ENCODE measurements at regions not wholly inside any gene's neighbourhood (a gene's known extent, or its start where the extent isn't known, plus 50 kb on each side); places are given as distances from the start of the nearest gene placed in this dataset.
"Not testable (repeated sequence)": the region's sequence is repeated elsewhere in the genome, so short reads cannot be mapped to it uniquely, and the experiment has no call there.

DNA sequence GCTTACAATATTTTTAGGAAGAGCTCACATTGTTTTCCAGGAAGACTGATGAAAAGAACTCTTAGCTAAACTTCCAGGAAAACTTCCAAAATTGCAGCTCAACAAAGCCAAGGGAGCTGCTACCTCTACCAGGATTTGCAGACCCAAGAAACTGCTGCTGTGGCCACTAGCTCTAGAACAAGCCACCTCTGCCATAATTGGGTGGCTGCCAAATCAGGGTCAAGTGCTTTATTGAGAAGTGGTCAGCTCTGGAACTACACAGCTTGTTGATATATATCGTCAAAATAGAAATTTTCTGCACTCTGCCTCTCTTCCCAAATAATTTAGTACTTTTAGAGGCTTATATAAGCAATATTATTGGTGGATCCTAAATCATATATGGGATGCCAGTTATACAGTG lies 371.8 kb upstream of the CHORDC1 start:
- no peaks in the 10 kb centered on the region for H3K9me3 ChIP-seq (replicated peaks)
- H3K36me3 ChIP-seq: no peaks in the 10 kb centered on the region
- no peaks in the 10 kb centered on the region for H3K27me3 ChIP-seq
- peak in 1 of 2 experiments; percentile 5 for DNase-seq
- H3K4me1 ChIP-seq: no peaks in the 10 kb centered on the region
- H3K4me3 ChIP-seq: no peak overlapping the region
- H3K27ac ChIP-seq: no peak overlapping the region

DNA sequence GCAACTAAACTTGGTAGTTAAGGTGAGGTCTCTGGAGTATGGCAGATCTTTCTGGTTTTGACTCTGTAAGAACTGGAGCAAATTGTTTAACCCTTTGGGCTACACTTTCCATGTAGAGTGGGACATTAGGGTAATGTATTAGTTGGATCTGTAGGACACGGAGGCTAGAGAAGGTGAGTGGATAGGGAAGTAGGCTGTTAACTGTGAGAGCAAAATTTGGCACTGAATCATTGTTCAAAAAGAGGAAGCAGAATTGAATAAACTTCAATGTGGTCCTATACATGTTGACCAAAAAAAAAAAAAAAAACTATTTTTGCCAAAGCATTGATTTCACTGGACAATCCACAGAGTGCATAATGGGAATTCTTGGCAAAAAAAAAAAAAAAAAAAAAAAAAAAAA lies 370.2 kb upstream of the CHORDC1 start:
- Histone ChIP-seq H3K4me1 (no peaks in the 10 kb centered on the region), H3K9me3 (replicated peaks) (no peaks in the 10 kb centered on the region), H3K4me3 (no peak overlapping the region), H3K27me3 (no peaks in the 10 kb centered on the region), H3K36me3 (no peaks in the 10 kb centered on the region), H3K27ac (no peak overlapping the region)
- DNase-seq: no peak

DNA sequence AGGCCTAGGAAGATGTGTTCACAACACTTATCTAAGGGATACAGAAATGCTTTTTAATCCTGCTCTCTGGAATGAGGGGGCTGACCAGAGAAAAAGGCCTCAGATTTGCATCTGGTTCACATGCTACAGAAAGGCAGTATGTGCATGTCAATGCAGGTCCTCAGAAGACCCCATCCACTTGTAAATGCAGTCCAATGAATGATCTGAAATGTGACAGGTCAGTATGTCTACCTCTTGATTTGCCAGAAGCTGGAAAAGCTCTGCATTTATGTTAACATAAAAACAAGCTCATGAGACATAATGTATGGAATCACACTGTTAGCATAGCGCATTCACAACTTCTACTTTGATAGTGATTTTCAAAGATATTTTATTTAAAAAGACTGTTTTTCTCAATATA lies 367.4 kb upstream of the CHORDC1 start:
- no peaks in the 10 kb centered on the region for H3K36me3 ChIP-seq
- H3K4me1 ChIP-seq: no peaks in the 10 kb centered on the region
- no peaks in the 10 kb centered on the region for H3K27me3 ChIP-seq
- no peak for DNase-seq
- H3K9me3 ChIP-seq (replicated peaks): no peaks in the 10 kb centered on the region
- H3K27ac ChIP-seq: no peak overlapping the region
- no peak overlapping the region for H3K4me3 ChIP-seq

DNA sequence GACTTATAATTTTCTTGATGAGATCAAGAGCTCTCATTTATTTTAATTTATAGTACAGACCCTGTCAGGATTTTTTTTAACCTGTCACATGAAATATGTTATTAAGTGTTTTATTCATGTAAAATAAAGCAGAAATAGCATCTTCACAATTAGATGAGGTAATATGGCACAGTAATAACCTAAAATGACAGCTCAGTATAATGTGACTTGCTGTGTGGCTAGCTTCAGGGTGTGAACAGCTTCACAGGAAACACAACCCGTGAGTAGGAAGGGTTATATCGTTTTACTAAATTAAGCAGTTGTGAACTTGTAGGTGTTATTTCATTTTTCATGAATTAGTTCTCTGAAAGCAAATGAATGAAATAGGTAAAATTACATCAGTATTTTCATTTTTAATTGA lies 366.9 kb upstream of the CHORDC1 start:
- Histone ChIP-seq H3K4me1 (no peaks in the 10 kb centered on the region), H3K9me3 (replicated peaks) (no peaks in the 10 kb centered on the region), H3K27ac (no peak overlapping the region), H3K4me3 (no peak overlapping the region), H3K27me3 (no peaks in the 10 kb centered on the region), H3K36me3 (no peaks in the 10 kb centered on the region)
- no peak for DNase-seq

DNA sequence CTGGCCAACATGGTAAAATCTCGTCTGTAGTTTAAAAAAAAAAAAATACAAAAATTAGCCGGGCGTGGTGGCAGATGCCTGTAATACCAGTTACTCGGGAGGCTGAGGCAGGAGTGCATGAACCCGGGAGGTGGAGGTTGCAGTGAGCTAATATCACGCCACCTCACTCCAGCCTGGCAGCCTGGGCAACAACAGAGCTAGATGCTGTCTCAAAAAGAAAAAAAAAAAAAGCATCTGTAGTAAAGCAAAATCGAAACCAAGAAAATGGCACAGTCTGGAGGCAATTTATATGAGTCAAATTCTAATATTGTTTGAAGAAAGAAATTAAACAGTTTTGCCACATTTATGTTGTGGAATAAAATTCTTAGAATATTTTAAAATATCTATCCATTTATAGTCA lies 365.0 kb upstream of the CHORDC1 start:
- Histone ChIP-seq H3K9me3 (replicated peaks) (no peaks in the 10 kb centered on the region), H3K27ac (no peak overlapping the region), H3K36me3 (no peaks in the 10 kb centered on the region), H3K4me1 (no peaks in the 10 kb centered on the region), H3K27me3 (no peaks in the 10 kb centered on the region), H3K4me3 (no peak overlapping the region)
- DNase-seq: no peak

DNA sequence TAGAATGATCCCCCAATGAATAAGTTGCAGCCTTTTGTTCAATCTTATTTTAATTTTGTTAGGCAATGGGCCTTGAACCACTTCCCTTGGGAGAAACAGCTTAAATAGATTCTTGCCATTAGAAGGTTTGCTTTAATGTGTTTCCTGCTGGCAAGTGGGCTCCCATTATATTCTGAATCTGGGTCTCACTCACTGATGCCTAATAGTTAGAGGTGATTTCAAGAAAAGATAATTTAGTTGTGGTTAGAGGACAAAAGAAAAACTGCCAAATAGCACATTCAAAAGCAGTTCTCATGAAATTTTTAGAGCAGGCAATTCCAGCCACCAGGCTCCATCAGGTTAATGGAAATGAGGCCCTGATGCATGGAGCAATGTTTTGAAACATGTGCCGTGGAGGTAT lies 362.6 kb upstream of the CHORDC1 start:
- H3K27ac ChIP-seq: no peak overlapping the region
- no peaks in the 10 kb centered on the region for H3K9me3 ChIP-seq (replicated peaks)
- no peaks in the 10 kb centered on the region for H3K27me3 ChIP-seq
- no peaks in the 10 kb centered on the region for H3K4me1 ChIP-seq
- H3K36me3 ChIP-seq: no peaks in the 10 kb centered on the region
- no peak for DNase-seq
- H3K4me3 ChIP-seq: no peak overlapping the region

DNA sequence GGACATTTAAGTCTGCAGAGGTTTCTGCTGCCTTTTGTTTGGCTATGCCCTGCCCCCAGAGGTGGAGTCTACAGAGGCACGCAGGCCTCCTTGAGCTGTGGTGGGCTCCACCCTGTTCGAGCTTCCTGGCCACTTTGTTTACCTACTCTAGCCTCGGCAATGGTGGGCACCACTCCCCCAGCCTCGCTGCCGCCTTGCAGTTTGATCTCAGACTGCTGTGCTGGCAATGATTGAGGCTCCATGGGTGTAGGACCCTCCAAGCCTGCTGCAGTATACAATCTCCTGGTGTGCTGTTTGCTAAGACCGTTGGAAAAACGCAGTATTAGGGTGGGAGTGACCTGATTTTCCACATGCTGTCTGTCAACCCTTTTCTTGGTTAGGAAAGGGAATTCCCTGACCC lies 360.1 kb upstream of the CHORDC1 start:
- not testable (repeated sequence) for H3K4me3 ChIP-seq; H3K9me3 ChIP-seq (replicated peaks); H3K36me3 ChIP-seq; H3K27me3 ChIP-seq; H3K27ac ChIP-seq; DNase-seq; H3K4me1 ChIP-seq

DNA sequence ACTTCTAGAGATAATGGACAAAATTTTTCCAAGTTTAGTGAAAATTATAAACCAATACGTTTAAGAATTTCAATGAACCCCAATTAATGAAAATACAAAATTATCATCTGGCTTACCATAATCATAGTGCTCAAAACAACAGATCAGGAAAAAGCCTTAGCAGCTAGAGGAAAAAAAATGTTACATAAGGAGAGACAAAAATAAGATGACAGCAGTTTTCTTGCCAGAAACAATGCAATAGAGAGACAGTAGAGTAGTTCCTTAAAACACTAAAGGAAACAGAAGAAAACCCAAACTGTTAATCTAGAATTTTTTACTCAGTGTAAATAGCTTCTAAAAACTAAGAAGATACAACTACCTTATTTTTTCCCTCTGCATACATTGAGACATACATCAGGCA lies 341.7 kb upstream of the CHORDC1 start:
- no peak overlapping the region for H3K4me3 ChIP-seq
- no peak for DNase-seq
- H3K27me3 ChIP-seq: no peaks in the 10 kb centered on the region
- no peaks in the 10 kb centered on the region for H3K4me1 ChIP-seq
- no peaks in the 10 kb centered on the region for H3K9me3 ChIP-seq (replicated peaks)
- H3K36me3 ChIP-seq: no peaks in the 10 kb centered on the region
- no peak overlapping the region for H3K27ac ChIP-seq

DNA sequence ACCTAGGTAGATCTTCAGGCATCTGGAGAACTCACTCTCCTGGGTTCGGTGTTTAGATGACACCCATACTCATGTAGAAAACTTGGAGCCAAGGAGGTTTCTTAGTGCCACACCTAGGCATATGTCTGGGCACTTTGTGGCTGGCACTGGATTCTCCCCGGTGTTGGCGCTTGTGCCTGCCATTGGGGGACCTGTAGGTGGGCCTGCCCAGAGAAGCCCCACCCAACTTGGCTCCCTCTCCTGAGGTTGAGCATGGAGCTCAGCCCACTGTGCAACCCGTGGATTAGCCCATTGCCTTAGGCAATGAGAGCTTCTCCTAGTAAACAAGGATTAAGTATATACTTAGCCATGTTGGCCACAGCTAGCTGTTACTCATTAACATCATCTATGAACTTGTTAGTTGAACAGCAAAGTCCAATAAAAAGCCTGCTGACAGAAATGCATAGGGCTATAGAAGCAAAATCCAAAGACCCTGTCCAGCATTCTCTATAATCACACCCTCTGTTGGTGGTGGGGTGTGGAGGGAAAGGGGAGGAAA lies 335.5 kb upstream of the CHORDC1 start:
- Histone ChIP-seq H3K4me1 (no peaks in the 10 kb centered on the region), H3K27me3 (no peaks in the 10 kb centered on the region), H3K27ac (no peak overlapping the region), H3K4me3 (no peak overlapping the region), H3K36me3 (no peaks in the 10 kb centered on the region), H3K9me3 (replicated peaks) (no peaks in the 10 kb centered on the region)
- DNase-seq: no peak

DNA sequence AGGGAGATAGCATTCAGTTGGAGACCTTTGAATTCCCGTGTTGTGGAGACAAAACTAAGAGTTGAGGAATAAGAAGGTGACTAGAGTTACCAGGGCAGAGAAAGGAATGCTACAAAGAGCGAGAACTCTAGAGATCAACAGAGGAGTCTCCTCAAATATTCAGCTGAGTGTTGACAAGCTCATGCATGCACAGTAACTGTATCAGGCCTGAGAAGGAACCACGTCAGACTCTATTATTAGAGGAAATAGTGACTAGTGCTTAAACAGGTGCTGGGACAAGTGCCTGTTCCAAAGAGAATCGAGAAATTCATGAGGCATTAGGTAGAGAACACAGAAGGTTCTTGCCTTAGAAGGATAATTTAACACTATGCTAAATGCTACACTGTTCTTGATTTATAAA lies 333.8 kb upstream of the CHORDC1 start:
- Histone ChIP-seq H3K4me3 (no peak overlapping the region), H3K9me3 (replicated peaks) (no peaks in the 10 kb centered on the region), H3K27me3 (no peaks in the 10 kb centered on the region), H3K4me1 (no peaks in the 10 kb centered on the region), H3K36me3 (no peaks in the 10 kb centered on the region), H3K27ac (no peak overlapping the region)
- DNase-seq: peak; percentile 1 to 8

DNA sequence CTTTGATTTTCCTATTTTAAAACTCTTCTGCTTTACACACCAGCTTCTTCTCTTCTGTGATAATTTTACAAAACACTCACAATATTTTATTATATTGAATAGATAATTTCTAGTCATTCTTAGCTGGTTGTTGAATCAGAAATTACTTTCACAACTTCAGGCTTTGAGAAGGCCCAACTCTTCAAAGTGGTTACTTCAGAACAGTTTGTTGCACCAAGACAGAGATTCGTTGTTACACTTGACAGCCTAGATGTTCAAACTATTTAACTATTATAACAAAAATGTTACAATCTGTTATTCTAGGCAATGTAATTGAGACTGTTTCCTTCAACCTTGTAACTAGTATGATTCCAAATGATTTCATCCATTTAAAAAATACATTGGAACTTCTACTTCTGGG lies 333.2 kb upstream of the CHORDC1 start:
- DNase-seq: no peak
- no peaks in the 10 kb centered on the region for H3K9me3 ChIP-seq (replicated peaks)
- H3K27me3 ChIP-seq: no peaks in the 10 kb centered on the region
- no peak overlapping the region for H3K4me3 ChIP-seq
- no peaks in the 10 kb centered on the region for H3K4me1 ChIP-seq
- no peaks in the 10 kb centered on the region for H3K36me3 ChIP-seq
- H3K27ac ChIP-seq: no peak overlapping the region

DNA sequence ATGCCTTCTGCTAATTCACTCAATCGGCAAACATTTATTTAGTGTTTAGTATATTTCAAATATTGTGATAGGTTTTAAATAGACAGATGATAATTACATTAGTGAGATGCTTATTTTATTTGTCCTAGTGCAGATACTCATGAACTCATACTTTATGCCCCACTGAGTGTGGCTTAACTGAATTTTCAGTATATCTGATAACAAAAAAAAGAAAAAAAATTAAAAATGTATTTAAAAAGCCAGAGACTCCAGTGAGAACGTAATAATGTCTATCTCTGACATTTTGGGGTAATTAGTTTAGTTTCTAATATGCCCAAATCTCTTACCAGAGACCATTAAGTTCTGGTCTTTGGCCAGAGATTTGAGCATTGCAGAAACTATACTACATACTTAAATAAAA lies 332.6 kb upstream of the CHORDC1 start:
- H3K27me3 ChIP-seq: no peaks in the 10 kb centered on the region
- H3K4me3 ChIP-seq: no peak overlapping the region
- no peaks in the 10 kb centered on the region for H3K9me3 ChIP-seq (replicated peaks)
- no peak overlapping the region for H3K27ac ChIP-seq
- no peaks in the 10 kb centered on the region for H3K36me3 ChIP-seq
- DNase-seq: no peak
- H3K4me1 ChIP-seq: no peaks in the 10 kb centered on the region

DNA sequence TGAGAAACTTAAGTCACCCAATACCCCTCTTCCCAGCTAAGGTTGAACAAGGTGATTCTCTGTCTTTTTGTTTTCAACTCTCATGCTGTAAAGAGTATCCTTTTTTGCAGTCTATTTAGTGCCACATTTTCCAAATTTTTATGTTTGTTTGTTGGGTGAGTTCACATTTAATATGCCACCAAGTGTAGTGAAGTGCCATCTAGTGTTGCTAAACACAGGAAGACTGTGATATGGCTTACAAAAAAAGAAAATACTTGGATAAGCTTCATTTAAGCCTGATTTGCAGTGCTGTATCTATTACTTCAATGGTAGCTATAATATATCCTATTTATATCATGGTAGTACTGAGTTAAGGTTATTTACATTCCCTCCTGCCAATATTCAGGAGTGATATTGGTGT lies 319.2 kb upstream of the CHORDC1 start:
- H3K4me1 ChIP-seq: no peaks in the 10 kb centered on the region
- H3K9me3 ChIP-seq (replicated peaks): no peaks in the 10 kb centered on the region
- no peaks in the 10 kb centered on the region for H3K27me3 ChIP-seq
- no peak overlapping the region for H3K27ac ChIP-seq
- H3K36me3 ChIP-seq: no peaks in the 10 kb centered on the region
- H3K4me3 ChIP-seq: no peak overlapping the region
- DNase-seq: no peak

DNA sequence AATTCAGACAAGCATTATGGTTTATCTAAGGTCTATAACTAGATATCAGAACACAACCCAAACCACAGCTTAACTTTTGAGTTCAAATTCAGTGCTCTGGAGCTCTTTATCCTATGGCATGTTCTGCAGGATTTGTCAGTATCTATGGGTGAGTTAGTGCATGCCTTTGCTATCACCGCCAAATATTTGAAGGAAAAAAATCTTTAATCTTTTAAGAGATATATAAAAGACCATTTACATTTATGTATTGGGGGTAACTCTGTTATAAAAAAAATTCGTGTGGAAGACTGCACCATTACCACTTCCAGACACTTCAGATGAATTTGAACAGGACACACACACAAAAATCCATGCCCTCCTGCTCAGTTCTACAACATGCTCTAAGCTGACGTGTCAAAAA lies 313.5 kb upstream of the CHORDC1 start:
- H3K27me3 ChIP-seq: no peaks in the 10 kb centered on the region
- H3K36me3 ChIP-seq: no peaks in the 10 kb centered on the region
- no peaks in the 10 kb centered on the region for H3K4me1 ChIP-seq
- no peak overlapping the region for H3K4me3 ChIP-seq
- H3K9me3 ChIP-seq (replicated peaks): no peaks in the 10 kb centered on the region
- no peak overlapping the region for H3K27ac ChIP-seq
- DNase-seq: no peak

DNA sequence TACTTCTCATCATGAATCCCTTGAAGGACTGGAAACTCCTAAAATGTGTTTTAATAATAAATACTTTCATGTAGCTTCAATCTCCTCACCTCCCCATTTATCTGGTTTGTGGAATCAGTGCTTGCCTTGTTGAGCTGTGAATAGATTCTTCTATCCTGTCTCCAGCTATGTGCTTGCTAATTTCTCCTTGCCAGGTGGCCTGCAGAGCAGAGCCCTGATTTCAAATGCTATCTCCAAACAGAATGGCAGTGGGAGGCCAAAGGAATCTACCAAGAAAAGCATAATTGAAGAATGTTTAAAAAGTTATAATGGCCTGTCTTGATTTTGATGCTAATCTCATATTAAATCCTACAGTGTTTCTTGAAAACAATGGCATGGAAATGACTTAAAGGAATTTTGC lies 309.3 kb upstream of the CHORDC1 start:
- H3K4me1 ChIP-seq: no peaks in the 10 kb centered on the region
- H3K4me3 ChIP-seq: no peak overlapping the region
- H3K27me3 ChIP-seq: no peaks in the 10 kb centered on the region
- DNase-seq: no peak
- H3K27ac ChIP-seq: no peak overlapping the region
- no peaks in the 10 kb centered on the region for H3K9me3 ChIP-seq (replicated peaks)
- H3K36me3 ChIP-seq: no peaks in the 10 kb centered on the region

DNA sequence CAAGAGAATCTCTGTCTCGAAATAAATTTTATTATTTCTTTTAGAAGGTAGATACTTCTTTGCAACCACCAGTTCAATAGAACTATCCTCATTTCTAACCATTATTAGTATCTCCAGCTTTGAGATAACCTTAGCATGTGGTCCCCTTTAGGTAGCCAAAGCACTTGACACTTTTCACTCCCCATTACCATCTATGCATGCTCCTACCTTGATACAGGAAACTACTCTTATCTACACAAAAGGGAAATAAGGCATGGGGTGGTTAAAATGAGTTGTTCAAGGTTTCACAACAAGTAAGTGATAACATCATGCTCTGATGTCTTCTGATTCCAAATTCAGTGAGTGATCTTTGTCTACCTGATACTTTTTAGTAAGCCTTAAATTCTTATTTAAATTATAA lies 308.2 kb upstream of the CHORDC1 start:
- Histone ChIP-seq H3K27ac (no peak overlapping the region), H3K4me3 (no peak overlapping the region), H3K4me1 (no peaks in the 10 kb centered on the region), H3K27me3 (no peaks in the 10 kb centered on the region), H3K9me3 (replicated peaks) (no peaks in the 10 kb centered on the region), H3K36me3 (no peaks in the 10 kb centered on the region)
- no peak for DNase-seq

DNA sequence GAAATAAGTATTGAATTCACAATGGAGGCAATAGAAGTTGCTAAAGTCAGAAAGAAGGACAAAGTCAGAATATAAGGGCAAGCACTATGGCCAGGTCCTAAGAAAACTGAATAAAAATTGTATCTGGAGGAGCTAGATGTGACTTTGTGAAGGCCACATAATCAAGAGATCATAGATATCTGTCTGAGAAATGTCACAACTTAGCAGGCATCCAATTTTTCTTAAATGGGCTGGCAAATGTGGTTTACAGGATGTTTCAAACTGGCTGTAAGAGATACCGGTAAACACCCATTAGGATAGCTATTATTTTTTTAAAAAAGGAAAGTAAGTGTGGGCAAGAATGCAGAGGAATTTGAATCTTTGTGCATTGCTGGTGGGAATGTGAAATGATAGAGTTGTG lies 303.1 kb upstream of the CHORDC1 start:
- Histone ChIP-seq H3K4me3 (no peak overlapping the region), H3K27me3 (no peaks in the 10 kb centered on the region), H3K27ac (no peak overlapping the region), H3K36me3 (no peaks in the 10 kb centered on the region), H3K4me1 (no peaks in the 10 kb centered on the region), H3K9me3 (replicated peaks) (no peaks in the 10 kb centered on the region)
- DNase-seq: no peak
